HUES6 (cell line): ENCODE measurements at regions not wholly inside any gene's neighbourhood (a gene's known extent, or its start where the extent isn't known, plus 50 kb on each side); places are given as distances from the start of the nearest gene placed in this dataset.
"Not testable (repeated sequence)": the region's sequence is repeated elsewhere in the genome, so short reads cannot be mapped to it uniquely, and the experiment has no call there.

ENCODE experiments used
- H3K27ac ChIP-seq: 2 replicates; pipeline ENCODE4 v1.7.0; 2013; ENCODE audit warnings: low read depth, mild to moderate bottlenecking, low read length, inconsistent platforms
- H3K27me3 ChIP-seq: 2 replicates; pipeline ENCODE4 v1.6.1; 2013; ENCODE audit warnings: low read length; ENCODE audit not compliant: control insufficient read depth, insufficient read depth
- H3K36me3 ChIP-seq: 2 replicates; pipeline ENCODE4 v1.6.1; 2013; ENCODE audit warnings: low read length; ENCODE audit not compliant: control insufficient read depth, insufficient read depth
- H3K4me1 ChIP-seq: 2 replicates; pipeline ENCODE4 v1.6.1; 2013; ENCODE audit warnings: low read length; ENCODE audit not compliant: control insufficient read depth, insufficient read depth
- H3K4me3 ChIP-seq: 2 replicates; pipeline ENCODE4 v1.5.1; 2013; ENCODE audit warnings: low read depth, low read length
- H3K9ac ChIP-seq: one replicate; pipeline ENCODE4 v1.6.1; 2013; ENCODE audit warnings: mild to moderate bottlenecking, low read length
- H3K9me3 ChIP-seq: 2 replicates; pipeline ENCODE4 v1.6.1; 2013; ENCODE audit warnings: low read depth, low read length; ENCODE audit not compliant: control insufficient read depth, insufficient read depth

DNA sequence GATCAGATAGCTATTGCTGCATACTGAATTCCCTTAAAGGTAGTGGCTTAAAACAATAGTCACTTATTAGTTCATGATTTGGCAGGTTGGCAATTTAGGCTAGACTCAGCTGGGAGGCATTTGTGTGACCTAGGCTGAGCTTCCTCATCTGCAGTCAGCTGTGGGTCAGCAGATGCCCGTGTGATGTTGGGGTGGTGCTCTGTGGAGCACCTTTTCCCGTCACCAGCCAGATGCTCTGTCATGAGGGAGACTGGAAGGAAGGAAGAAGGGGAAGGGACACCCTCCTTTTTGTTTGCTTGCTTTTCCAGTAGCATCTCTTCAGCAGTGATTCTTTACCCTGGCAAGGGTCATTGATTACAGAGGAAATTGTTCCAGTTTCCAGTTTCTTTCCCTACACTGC lies 99.1 kb downstream of the NPIPB5 start:
- not testable (repeated sequence) for H3K27ac ChIP-seq, H3K9ac ChIP-seq, H3K36me3 ChIP-seq, H3K4me1 ChIP-seq, H3K27me3 ChIP-seq, H3K4me3 ChIP-seq
- peaks cover 10% of the 10 kb centered on the region for H3K9me3 ChIP-seq

DNA sequence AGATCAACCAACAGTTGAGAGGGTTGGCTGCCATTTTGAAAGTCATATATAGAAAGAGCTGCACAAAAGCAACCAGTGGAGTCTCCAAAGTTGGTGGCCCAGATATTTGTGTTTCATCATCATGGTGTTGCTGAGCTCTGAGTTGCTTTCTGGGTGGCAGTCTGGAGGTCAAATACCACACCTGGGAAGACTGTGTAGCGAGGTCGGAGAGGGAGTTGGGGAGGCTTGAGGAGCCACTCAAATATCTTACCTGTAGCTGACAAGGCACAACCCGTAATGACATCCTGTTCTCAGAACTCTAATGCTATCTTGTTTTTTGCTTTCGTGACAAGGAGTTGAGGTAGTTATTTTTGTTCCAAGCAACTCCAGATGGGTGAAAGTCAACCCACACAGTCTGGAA lies 100.4 kb downstream of the NPIPB5 start:
- not testable (repeated sequence) for H3K27ac ChIP-seq, H3K4me1 ChIP-seq, H3K9ac ChIP-seq, H3K27me3 ChIP-seq, H3K4me3 ChIP-seq, H3K36me3 ChIP-seq
- H3K9me3 ChIP-seq, result peaks cover 12% of the 10 kb centered on the region

DNA sequence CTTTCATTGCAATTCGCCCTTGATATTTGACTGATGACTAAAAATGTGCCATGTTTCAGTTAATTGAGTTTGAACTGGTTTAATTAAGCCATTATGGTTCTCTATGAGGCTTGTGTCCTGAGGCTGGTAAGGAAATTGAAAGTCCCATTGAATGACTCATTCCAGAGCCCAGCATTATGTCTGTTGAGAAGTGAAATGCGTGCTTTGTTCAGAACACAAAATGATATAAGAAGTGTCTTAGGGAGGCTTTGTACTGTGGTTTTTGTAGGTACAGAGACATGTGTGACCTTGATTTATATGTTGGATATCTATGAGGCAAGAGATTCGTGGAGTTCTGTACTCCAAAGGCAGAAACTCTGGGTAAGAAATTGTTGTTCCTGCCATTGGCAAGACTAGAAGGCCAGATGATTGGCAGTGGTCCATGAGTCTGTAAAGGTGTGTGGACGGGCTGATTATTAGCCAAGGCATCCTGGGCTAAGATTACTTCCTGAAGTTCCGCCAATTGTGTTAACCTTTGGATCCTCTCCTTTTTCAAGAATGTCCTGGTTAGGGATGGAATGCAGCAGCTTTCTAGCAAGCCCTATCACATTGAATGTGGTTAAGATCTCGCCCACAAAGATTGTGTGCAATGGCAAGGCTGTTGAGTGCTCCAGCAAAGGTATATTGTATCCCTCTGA lies 103.7 kb downstream of the NPIPB5 start:
- Histone ChIP-seq H3K4me3 (no peak overlapping the region), H3K36me3 (no peaks in the 10 kb centered on the region), H3K9ac (no peak overlapping the region), H3K4me1 (peaks cover 6% of the 10 kb centered on the region), H3K27me3 (no peaks in the 10 kb centered on the region), H3K27ac (no peak overlapping the region), H3K9me3 (peaks cover 12% of the 10 kb centered on the region)

DNA sequence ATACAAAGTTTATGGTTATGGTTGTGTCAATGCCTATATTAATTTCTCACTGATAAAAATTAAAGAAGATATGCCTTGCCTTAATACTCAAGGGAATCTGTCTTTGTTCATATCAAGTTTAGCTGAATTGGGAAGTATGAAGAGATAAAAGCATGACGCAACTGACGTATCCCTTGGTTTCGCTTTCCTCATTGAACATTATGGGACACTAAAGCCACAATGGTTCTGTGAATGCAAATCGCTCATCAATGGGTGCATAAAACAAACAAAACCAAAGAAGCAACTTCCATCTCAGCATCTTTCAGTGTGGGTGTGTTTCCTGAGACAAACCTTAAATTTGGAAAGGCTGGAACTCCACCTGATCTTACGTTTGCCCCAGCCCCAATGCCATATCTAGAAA lies 108.2 kb downstream of the NPIPB5 start:
- Histone ChIP-seq H3K9ac (no peak overlapping the region), H3K27me3 (no peaks in the 10 kb centered on the region), H3K9me3 (peaks cover 11% of the 10 kb centered on the region), H3K4me1 (peaks cover 30% of the 10 kb centered on the region), H3K36me3 (no peaks in the 10 kb centered on the region), H3K4me3 (no peak overlapping the region), H3K27ac (no peak overlapping the region)

DNA sequence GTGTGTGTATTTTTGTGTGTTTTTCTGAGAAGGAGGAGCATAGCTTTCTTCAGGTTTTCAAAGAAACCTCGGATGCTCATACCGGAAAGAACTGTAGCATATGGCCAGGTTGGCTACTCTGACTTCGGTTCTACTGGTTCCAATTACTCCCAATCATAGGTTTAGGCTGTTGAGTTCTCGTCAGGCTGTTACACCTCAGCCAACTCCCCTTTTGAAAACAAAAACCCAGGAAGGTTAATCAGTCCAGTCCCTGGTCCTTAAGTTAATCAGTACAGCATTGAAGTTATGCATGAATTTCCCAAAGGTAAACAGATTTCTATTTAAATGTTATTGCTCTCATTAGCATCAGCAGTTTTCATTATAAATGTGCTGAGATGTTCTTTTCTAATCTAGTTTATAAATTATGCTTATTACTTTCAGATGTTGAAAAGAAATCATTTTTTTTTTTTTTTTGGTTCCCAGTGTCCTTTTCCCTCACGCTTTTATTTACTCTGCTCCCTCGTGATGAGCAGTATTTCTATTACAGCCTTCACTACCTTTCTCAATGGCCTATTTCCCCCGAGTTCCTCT lies 111.0 kb downstream of the NPIPB5 start:
- peaks cover 24% of the 10 kb centered on the region for H3K4me1 ChIP-seq
- H3K4me3 ChIP-seq, result no peak overlapping the region
- no peaks in the 10 kb centered on the region for H3K9me3 ChIP-seq
- H3K27me3 ChIP-seq, result no peaks in the 10 kb centered on the region
- H3K27ac ChIP-seq, result no peak overlapping the region
- H3K9ac ChIP-seq, result no peak overlapping the region
- no peaks in the 10 kb centered on the region for H3K36me3 ChIP-seq

DNA sequence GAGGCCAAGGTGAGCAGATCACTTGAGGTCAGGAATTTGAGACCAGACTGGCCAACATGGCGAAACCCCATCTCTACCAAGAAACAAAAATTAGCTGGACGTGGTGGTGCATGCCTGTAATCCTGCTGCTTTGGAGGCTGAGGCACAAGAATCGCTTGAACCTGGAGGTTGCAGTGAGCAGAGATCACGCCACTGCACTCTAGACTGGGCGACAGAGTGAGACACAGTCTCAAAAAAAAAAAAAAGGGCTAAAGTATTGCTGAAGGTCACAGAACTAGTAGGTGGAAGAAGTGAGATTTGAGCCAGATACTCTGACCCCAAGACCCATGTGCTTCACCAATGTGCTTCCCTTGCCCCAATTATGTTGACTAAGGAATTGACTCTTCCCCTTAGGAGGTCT lies 112.0 kb downstream of the NPIPB5 start:
- Histone ChIP-seq H3K4me3 (no peak overlapping the region), H3K4me1 (peaks cover 24% of the 10 kb centered on the region), H3K9ac (no peak overlapping the region), H3K27me3 (no peaks in the 10 kb centered on the region), H3K36me3 (no peaks in the 10 kb centered on the region), H3K27ac (no peak overlapping the region), H3K9me3 (no peaks in the 10 kb centered on the region)

DNA sequence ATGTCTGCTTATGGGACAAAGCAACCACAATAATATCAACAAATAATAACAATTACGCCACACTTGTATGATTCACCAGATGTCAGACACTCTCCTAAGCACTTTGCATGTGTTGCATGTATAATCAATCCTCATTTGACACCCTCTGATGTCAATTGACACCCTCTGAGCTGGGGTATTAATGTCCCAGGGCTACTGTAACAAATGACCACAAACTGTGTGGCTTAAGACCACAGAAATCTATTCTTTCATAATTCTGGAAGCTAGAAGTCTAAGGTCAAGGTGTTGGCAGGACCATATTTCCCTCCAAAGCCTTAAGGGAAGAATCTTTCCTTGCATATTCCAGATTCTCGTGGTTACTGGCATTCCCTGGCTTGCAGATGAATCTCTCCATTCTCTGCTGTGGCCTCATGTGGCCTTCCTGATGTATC lies 112.7 kb downstream of the NPIPB5 start:
- Histone ChIP-seq H3K27me3 (no peaks in the 10 kb centered on the region), H3K4me3 (no peak overlapping the region), H3K27ac (no peak overlapping the region), H3K36me3 (no peaks in the 10 kb centered on the region), H3K4me1 (peaks cover 24% of the 10 kb centered on the region), H3K9me3 (no peaks in the 10 kb centered on the region), H3K9ac (no peak overlapping the region)

DNA sequence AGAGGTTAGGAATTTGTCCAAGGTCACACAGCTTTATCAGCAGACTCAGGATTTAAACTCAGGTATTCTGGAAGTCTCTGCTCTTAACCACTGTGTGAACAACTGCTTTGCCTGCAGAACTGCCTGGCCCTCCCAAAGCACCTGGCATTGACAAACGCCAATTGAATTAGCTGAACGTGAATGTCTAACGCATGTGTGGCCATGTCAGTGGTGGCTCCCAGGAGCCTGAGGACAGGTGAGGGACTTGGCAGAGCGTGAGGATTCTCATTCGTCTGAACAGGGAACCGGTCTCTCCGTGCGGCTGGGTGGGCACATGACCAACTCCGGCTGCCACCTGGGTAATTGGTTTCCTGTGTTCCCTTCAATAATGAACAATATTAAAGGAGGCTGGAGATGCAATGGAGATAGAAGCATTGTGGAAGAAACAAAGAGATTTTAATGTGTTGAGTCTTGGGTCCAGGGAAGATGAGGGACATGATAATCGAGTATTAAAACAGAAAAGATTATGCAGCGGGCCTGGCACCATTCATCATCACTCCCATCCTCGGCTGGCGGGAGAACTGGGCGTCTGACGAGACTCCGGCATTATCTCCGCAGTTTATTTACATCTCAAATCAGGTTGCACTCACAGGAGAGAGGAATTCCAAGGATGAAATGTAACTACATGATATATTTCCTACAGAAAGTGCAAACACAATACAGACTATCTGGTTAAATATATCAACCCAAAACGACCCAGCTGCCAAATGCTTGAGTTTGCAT lies 113.5 kb downstream of the NPIPB5 start:
- Histone ChIP-seq H3K9me3 (no peaks in the 10 kb centered on the region), H3K27ac (no peak overlapping the region), H3K27me3 (no peaks in the 10 kb centered on the region), H3K4me3 (no peak overlapping the region), H3K9ac (no peak overlapping the region), H3K4me1 (peaks cover 24% of the 10 kb centered on the region), H3K36me3 (no peaks in the 10 kb centered on the region)

DNA sequence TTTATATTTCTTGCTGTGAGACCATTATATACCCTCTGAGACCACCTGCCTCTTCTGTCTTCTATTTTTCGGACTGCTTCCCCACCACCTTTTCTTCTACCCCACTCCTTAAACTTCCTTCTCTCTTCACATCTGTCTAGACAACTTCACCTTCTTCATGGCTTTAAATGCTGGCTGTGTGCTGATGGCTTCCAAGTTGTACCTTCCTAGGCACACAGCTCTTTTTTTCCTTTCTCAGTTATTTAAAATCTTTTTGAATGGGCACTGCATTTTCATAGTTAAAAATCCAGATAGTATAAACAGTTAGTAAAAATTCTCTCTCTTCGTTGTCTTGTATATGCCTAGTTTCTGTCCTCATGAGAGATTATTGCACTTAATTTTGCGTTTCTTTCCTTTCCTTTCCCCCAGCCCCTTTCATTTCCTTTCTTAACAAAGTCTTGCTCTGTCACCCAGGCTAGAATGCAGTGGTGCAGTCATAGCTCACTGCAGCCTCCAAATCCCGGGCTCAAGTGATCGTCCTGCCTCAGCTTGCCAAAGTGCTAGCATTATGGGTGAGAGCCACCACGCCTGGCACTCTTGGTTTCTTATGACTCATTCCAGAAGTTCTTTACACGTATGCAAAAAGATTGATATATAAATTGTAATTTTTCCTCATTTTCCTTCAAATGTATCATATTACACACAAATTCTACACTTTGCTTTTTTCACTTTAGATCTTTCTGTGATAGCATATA lies 114.3 kb downstream of the NPIPB5 start:
- Histone ChIP-seq H3K9me3 (no peaks in the 10 kb centered on the region), H3K27me3 (no peaks in the 10 kb centered on the region), H3K9ac (no peak overlapping the region), H3K4me3 (no peak overlapping the region), H3K4me1 (peaks cover 24% of the 10 kb centered on the region), H3K27ac (no peak overlapping the region), H3K36me3 (no peaks in the 10 kb centered on the region)

DNA sequence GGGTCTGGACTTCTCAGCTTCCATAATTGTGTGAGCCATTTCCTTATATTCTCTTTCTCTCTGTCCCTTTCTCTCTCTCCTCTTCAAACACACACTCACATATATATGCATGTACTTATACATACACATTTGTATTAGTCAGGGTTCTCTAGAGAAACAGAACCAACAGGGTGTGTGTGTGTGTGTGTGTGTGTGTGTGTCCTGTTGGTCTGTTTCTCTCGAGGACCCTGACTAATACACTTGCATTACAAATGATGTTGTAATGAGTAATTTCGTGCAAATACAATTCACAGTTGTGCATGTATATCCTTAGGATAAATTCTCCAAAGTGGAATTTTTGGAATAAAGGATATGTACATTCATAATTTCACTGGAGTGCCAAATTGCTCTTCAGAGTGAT lies 115.3 kb downstream of the NPIPB5 start:
- Histone ChIP-seq H3K36me3 (no peaks in the 10 kb centered on the region), H3K9me3 (no peaks in the 10 kb centered on the region), H3K27me3 (no peaks in the 10 kb centered on the region), H3K9ac (no peak overlapping the region), H3K27ac (no peak overlapping the region), H3K4me1 (peaks cover 20% of the 10 kb centered on the region), H3K4me3 (no peak overlapping the region)

DNA sequence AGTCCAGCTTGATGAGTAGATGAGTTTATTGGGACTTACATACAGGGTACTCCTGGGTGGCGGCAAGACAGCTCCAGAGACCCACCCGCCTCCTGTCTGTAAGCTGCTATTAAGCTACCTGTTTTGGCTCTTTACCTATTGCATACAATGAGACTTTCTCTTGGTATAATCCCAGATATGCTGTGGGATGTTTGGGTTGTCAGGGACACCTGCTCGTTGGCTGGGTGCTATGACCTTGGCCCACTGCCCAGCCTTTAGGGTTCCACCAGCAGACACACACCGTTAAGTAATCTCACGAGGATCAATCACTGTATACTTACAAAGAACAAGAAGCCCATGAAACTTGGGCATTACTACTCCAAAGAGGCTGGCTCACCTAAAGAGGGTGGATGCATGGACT lies 116.4 kb downstream of the NPIPB5 start:
- Histone ChIP-seq H3K36me3 (no peaks in the 10 kb centered on the region), H3K4me3 (no peak overlapping the region), H3K4me1 (peaks cover 11% of the 10 kb centered on the region), H3K27ac (no peak overlapping the region), H3K9ac (no peak overlapping the region), H3K9me3 (no peaks in the 10 kb centered on the region), H3K27me3 (no peaks in the 10 kb centered on the region)
